ENCODE measurements at regions not wholly inside any gene's neighbourhood (a gene's known extent, or its start where the extent isn't known, plus 50 kb on each side); places are given as distances from the start of the nearest gene placed in this dataset.

DNA sequence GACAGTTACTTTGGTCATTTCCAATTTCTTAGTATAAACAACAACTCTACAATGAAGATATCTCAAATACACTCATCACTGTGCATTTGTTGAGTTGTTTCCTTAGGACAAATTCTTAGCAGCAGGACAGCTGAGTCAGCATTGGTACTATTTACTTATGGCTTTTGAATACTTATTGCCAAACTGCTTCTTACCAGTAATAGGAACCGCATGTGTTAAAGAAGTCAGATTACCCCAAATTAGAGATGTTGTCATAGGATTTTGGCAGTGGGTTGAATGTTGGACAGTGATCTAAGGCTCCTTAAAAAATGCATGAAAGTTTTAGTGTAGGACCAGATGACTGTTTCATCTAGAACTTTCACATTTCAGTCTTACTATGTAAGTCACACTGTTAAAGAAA, 280.1 kb upstream of the DMRT1 start:
- H3K4me1 ChIP-seq (ENCODE audit: control insufficient read depth in 1 of 2, insufficient read depth in 2 of 2, low read length in 2 of 2), result peaks cover 0 to 5% of the 10 kb centered on the region in 2 experiments
- H3K4me2 ChIP-seq (ENCODE audit: low read length), result no peak overlapping the region
- no peaks in the 10 kb centered on the region for H3K79me2 ChIP-seq (ENCODE audit: control insufficient read depth, insufficient read depth, low read length, poor library complexity)
- no peak overlapping the region for H3K27ac ChIP-seq (ENCODE audit: low read depth, low read length)
- no peak overlapping the region for H2BK120ac ChIP-seq (ENCODE audit: insufficient read depth, low read length, poor library complexity)
- H4K12ac ChIP-seq (ENCODE audit: low read depth, low read length), result no peak overlapping the region
- H3K23ac ChIP-seq (ENCODE audit: low read length), result no peak overlapping the region
- no peak overlapping the region for H2BK5ac ChIP-seq (ENCODE audit: low read depth, low read length, poor library complexity)
- no peaks in the 10 kb centered on the region for H3K9me3 ChIP-seq (ENCODE audit: insufficient read depth, low read depth, low read length)
- no CpG with 5 or more reads among the region's 1 CpG for WGBS (ENCODE audit: extremely low coverage, insufficient coverage, insufficient read length)
- H4K91ac ChIP-seq (ENCODE audit: low read depth, low read length), result no peak overlapping the region
- H3K27me3 ChIP-seq (ENCODE audit: insufficient read depth, low read length), result no peaks in the 10 kb centered on the region
- no peak overlapping the region for H3K18ac ChIP-seq (ENCODE audit: low read length)
- H3K79me1 ChIP-seq (ENCODE audit: low read length), result peaks cover 3% of the 10 kb centered on the region
- H3K14ac ChIP-seq (ENCODE audit: low read length), result no peak overlapping the region
- no peak overlapping the region for H3K9ac ChIP-seq (ENCODE audit: low read length)
- no peak overlapping the region for H3K4ac ChIP-seq (ENCODE audit: low read depth, low read length)
- H3K36me3 ChIP-seq (ENCODE audit: control insufficient read depth in 1 of 2, insufficient read depth in 2 of 2, low read length in 2 of 2), result no peaks in the 10 kb centered on the region
- no peak overlapping the region for H2AK5ac ChIP-seq (ENCODE audit: low read length)
- H4K8ac ChIP-seq (ENCODE audit: low read depth, low read length), result no peak overlapping the region
- no peak overlapping the region for H3K4me3 ChIP-seq (ENCODE audit: low read depth, low read length)
- H2AFZ ChIP-seq (ENCODE audit: insufficient read depth, low read length, poor library complexity), result no peak overlapping the region
- DNase-seq, result no peak
- H2BK12ac ChIP-seq (ENCODE audit: low read length), result no peak overlapping the region

DNA sequence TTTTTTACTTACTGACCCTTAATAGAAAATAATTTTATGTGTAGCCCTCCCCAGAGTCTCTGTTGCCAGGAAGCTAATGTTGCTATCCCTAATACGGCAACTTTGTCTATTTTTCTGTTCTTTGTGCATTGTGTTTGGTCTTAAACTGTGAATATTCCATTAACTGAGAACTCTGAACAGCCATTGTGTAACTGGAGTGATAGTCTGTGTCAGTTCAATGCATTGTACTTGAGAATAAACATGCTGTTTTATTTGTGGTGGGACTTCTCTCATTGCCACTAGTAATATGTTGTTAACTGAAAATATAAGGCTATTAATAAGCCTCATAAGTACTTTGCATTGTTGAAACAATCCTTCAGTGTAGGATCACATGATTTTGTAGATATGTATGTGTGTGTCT, 278.3 kb upstream of the DMRT1 start:
- Histone ChIP-seq H3K9ac (ENCODE audit: low read length) (no peak overlapping the region), H3K79me2 (ENCODE audit: control insufficient read depth, insufficient read depth, low read length, poor library complexity) (no peaks in the 10 kb centered on the region), H3K4me3 (ENCODE audit: low read depth, low read length) (no peak overlapping the region), H3K4me1 (ENCODE audit: control insufficient read depth in 1 of 2, insufficient read depth in 2 of 2, low read length in 2 of 2) (no peaks in the 10 kb centered on the region), H3K18ac (ENCODE audit: low read length) (no peak overlapping the region), H3K36me3 (ENCODE audit: control insufficient read depth in 1 of 2, insufficient read depth in 2 of 2, low read length in 2 of 2) (no peaks in the 10 kb centered on the region), H2BK12ac (ENCODE audit: low read length) (no peak overlapping the region), H3K4me2 (ENCODE audit: low read length) (no peak overlapping the region), H2AK5ac (ENCODE audit: low read length) (no peak overlapping the region), H2AFZ (ENCODE audit: insufficient read depth, low read length, poor library complexity) (no peak overlapping the region), H3K14ac (ENCODE audit: low read length) (no peak overlapping the region), H4K8ac (ENCODE audit: low read depth, low read length) (no peak overlapping the region), H2BK120ac (ENCODE audit: insufficient read depth, low read length, poor library complexity) (no peak overlapping the region), H3K79me1 (ENCODE audit: low read length) (no peaks in the 10 kb centered on the region), H4K12ac (ENCODE audit: low read depth, low read length) (no peak overlapping the region), H3K9me3 (ENCODE audit: insufficient read depth, low read depth, low read length) (no peaks in the 10 kb centered on the region), H3K27me3 (ENCODE audit: insufficient read depth, low read length) (no peaks in the 10 kb centered on the region), H3K23ac (ENCODE audit: low read length) (no peak overlapping the region), H2BK5ac (ENCODE audit: low read depth, low read length, poor library complexity) (no peak overlapping the region), H3K4ac (ENCODE audit: low read depth, low read length) (no peak overlapping the region), H3K27ac (ENCODE audit: low read depth, low read length) (no peak overlapping the region), H4K91ac (ENCODE audit: low read depth, low read length) (no peak overlapping the region)
- no CpG with 5 or more reads among the region's 1 CpG for WGBS (ENCODE audit: extremely low coverage, insufficient coverage, insufficient read length)
- DNase-seq, result no peak

DNA sequence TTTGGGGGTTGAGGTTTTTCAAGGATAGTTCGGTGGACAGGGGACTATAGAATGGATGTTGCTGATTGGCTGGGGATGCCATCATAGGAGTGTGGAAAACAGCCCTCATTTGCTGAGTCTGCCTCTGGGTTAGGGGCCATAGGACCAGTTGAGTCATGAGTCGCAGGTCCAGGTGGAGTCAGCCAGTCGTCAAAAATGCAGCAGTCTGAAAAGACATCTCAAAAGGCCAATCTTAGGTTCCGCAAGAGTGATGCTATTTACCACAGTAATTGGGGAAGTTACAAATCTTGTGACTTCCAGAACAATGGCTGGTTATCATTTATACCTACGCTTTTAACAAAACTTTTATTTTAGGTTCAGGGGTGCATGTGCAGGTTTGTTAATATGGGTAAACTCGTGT, 276.0 kb upstream of the DMRT1 start:
- Histone ChIP-seq H2BK12ac (ENCODE audit: low read length) (no peak overlapping the region), H3K79me1 (ENCODE audit: low read length) (no peaks in the 10 kb centered on the region), H3K4me1 (ENCODE audit: control insufficient read depth in 1 of 2, insufficient read depth in 2 of 2, low read length in 2 of 2) (no peaks in the 10 kb centered on the region), H2AFZ (ENCODE audit: insufficient read depth, low read length, poor library complexity) (no peak overlapping the region), H2AK5ac (ENCODE audit: low read length) (no peak overlapping the region), H3K27ac (ENCODE audit: low read depth, low read length) (no peak overlapping the region), H3K9ac (ENCODE audit: low read length) (no peak overlapping the region), H3K14ac (ENCODE audit: low read length) (no peak overlapping the region), H3K4me2 (ENCODE audit: low read length) (no peak overlapping the region), H2BK5ac (ENCODE audit: low read depth, low read length, poor library complexity) (no peak overlapping the region), H4K8ac (ENCODE audit: low read depth, low read length) (no peak overlapping the region), H3K36me3 (ENCODE audit: control insufficient read depth in 1 of 2, insufficient read depth in 2 of 2, low read length in 2 of 2) (no peaks in the 10 kb centered on the region), H3K23ac (ENCODE audit: low read length) (no peak overlapping the region), H2BK120ac (ENCODE audit: insufficient read depth, low read length, poor library complexity) (no peak overlapping the region), H3K4ac (ENCODE audit: low read depth, low read length) (no peak overlapping the region), H3K9me3 (ENCODE audit: insufficient read depth, low read depth, low read length) (no peaks in the 10 kb centered on the region), H4K91ac (ENCODE audit: low read depth, low read length) (no peak overlapping the region), H3K79me2 (ENCODE audit: control insufficient read depth, insufficient read depth, low read length, poor library complexity) (no peaks in the 10 kb centered on the region), H4K12ac (ENCODE audit: low read depth, low read length) (no peak overlapping the region), H3K18ac (ENCODE audit: low read length) (no peak overlapping the region), H3K4me3 (ENCODE audit: low read depth, low read length) (no peak overlapping the region), H3K27me3 (ENCODE audit: insufficient read depth, low read length) (no peaks in the 10 kb centered on the region)
- WGBS (ENCODE audit: extremely low coverage, insufficient coverage, insufficient read length), result no CpG with 5 or more reads among the region's 6 CpGs
- DNase-seq, result no peak

DNA sequence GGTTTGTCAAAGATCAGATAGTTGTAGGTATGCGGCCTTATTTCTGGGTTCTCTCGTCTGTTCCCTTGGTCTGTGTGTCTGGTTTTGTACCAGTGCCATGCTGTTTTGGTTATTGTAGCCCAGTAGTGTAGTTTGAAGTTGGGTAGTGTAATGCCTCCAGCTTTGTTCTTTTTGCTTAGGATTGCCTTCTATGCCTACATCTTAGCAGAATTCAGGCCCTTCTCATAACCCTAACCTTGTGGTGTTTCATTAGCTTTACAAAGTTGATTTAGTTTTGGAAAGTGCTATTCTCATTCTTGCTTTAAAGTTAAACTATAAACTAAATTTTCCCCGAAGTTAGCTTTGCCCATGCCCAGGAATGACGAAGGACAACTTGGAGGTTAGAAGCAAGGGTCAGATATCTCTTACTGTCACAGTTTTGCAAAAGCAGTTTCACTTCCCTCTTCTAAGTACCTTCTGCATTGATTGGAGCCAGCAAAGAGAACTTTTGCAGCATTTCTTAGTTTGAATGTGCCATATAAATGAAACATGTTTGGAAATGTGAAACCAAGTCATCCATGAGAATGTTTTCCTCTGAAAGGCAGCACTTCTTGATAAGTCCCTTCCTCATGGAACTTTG, 274.3 kb upstream of the DMRT1 start:
- H4K12ac ChIP-seq (ENCODE audit: low read depth, low read length), result no peak overlapping the region
- no peak overlapping the region for H3K4me3 ChIP-seq (ENCODE audit: low read depth, low read length)
- H3K4me2 ChIP-seq (ENCODE audit: low read length), result no peak overlapping the region
- H2AK5ac ChIP-seq (ENCODE audit: low read length), result no peak overlapping the region
- no peak overlapping the region for H2BK120ac ChIP-seq (ENCODE audit: insufficient read depth, low read length, poor library complexity)
- H4K91ac ChIP-seq (ENCODE audit: low read depth, low read length), result no peak overlapping the region
- H3K9me3 ChIP-seq (ENCODE audit: insufficient read depth, low read depth, low read length), result no peaks in the 10 kb centered on the region
- no peak overlapping the region for H3K9ac ChIP-seq (ENCODE audit: low read length)
- no CpG with 5 or more reads among the region's 4 CpGs for WGBS (ENCODE audit: extremely low coverage, insufficient coverage, insufficient read length)
- H3K27ac ChIP-seq (ENCODE audit: low read depth, low read length), result no peak overlapping the region
- no peaks in the 10 kb centered on the region for H3K4me1 ChIP-seq (ENCODE audit: control insufficient read depth in 1 of 2, insufficient read depth in 2 of 2, low read length in 2 of 2)
- H3K36me3 ChIP-seq (ENCODE audit: control insufficient read depth in 1 of 2, insufficient read depth in 2 of 2, low read length in 2 of 2), result no peaks in the 10 kb centered on the region
- no peak overlapping the region for H3K14ac ChIP-seq (ENCODE audit: low read length)
- no peak overlapping the region for H4K8ac ChIP-seq (ENCODE audit: low read depth, low read length)
- H3K79me1 ChIP-seq (ENCODE audit: low read length), result no peaks in the 10 kb centered on the region
- no peak overlapping the region for H2BK12ac ChIP-seq (ENCODE audit: low read length)
- no peak for DNase-seq
- no peak overlapping the region for H2BK5ac ChIP-seq (ENCODE audit: low read depth, low read length, poor library complexity)
- no peak overlapping the region for H2AFZ ChIP-seq (ENCODE audit: insufficient read depth, low read length, poor library complexity)
- peaks cover under 1% of the 10 kb centered on the region for H3K79me2 ChIP-seq (ENCODE audit: control insufficient read depth, insufficient read depth, low read length, poor library complexity)
- H3K27me3 ChIP-seq (ENCODE audit: insufficient read depth, low read length), result no peaks in the 10 kb centered on the region
- H3K4ac ChIP-seq (ENCODE audit: low read depth, low read length), result no peak overlapping the region
- H3K23ac ChIP-seq (ENCODE audit: low read length), result no peak overlapping the region
- no peak overlapping the region for H3K18ac ChIP-seq (ENCODE audit: low read length)

Measured in trophoblast cell (in vitro differentiated cells and primary cell).